ENCODE measurements at regions not wholly inside any gene's neighbourhood (a gene's known extent, or its start where the extent isn't known, plus 50 kb on each side); places are given as distances from the start of the nearest gene placed in this dataset.

GRCh38 chr17:69914520-69914919 lies 160.5 kb upstream of the KCNJ16 start:
- H3K4me3 ChIP-seq = no peak overlapping the region
- H3K36me3 ChIP-seq = no peaks in the 10 kb centered on the region
- no peaks in the 10 kb centered on the region for H3K4me1 ChIP-seq
- H3K27ac ChIP-seq = no peak overlapping the region
- H3K9me3 ChIP-seq = no peaks in the 10 kb centered on the region
- 88% methylated on average over 1 of the region's 1 CpG for WGBS
- no peak for DNase-seq (ENCODE audit: low spot score in 2 of 2)
- TF ChIP-seq POLR2AphosphoS5 (IDR thresholded peaks at IDR 0.05) = no peak
- no peak for TF ChIP-seq CTCF (IDR thresholded peaks at IDR 0.05)
- no peak for TF ChIP-seq EP300 (IDR thresholded peaks at IDR 0.05)
- no peak for TF ChIP-seq POLR2A (IDR thresholded peaks at IDR 0.05)
- no peaks in the 10 kb centered on the region for H3K27me3 ChIP-seq

DNA sequence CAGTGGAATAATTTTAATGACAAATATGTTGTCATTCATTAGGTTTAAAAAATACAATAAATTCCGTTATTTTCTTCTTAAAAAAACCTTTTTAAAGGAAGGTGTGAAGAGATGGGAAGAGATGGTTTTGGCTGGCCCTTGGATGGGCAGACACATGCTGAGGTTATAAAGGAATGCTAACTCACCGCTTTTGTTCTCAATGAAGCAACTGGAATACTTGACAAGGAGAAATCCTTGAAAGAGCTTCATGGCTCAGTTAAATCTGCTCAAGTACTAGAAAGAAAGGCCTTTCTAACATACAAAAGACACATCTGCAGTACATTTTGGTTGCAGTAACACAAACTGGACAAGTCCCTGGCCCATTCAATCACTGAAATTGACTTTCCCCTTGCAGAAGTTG lies 158.3 kb upstream of the KCNJ16 start:
- Histone ChIP-seq H3K36me3 (no peaks in the 10 kb centered on the region), H3K4me3 (no peak overlapping the region), H3K9me3 (no peaks in the 10 kb centered on the region), H3K27ac (no peak overlapping the region), H3K4me1 (no peaks in the 10 kb centered on the region), H3K27me3 (no peaks in the 10 kb centered on the region)
- DNase-seq (ENCODE audit: low spot score in 2 of 2) = no peak
- TF ChIP-seq POLR2AphosphoS5 (IDR thresholded peaks at IDR 0.05) (no peak), CTCF (IDR thresholded peaks at IDR 0.05) (no peak), POLR2A (IDR thresholded peaks at IDR 0.05) (no peak), EP300 (IDR thresholded peaks at IDR 0.05) (no peak)
- WGBS = 94% methylated on average over 2 of the region's 2 CpGs

- H3K36me3 ChIP-seq = no peaks in the 10 kb centered on the region
- no peak for TF ChIP-seq EP300 (IDR thresholded peaks at IDR 0.05)
- no peak for TF ChIP-seq CTCF (IDR thresholded peaks at IDR 0.05)
- TF ChIP-seq POLR2AphosphoS5 (IDR thresholded peaks at IDR 0.05) = no peak
- no peak for TF ChIP-seq POLR2A (IDR thresholded peaks at IDR 0.05)
- DNase-seq (ENCODE audit: low spot score in 2 of 2) = no peak
- no peaks in the 10 kb centered on the region for H3K27me3 ChIP-seq
- H3K27ac ChIP-seq = no peak overlapping the region
- H3K9me3 ChIP-seq = no peaks in the 10 kb centered on the region
- no peaks in the 10 kb centered on the region for H3K4me1 ChIP-seq
- WGBS = 91% methylated on average over 4 of the region's 4 CpGs
- no peak overlapping the region for H3K4me3 ChIP-seq
Observed at GRCh38 chr17:69918164-69918563, 156.9 kb upstream of the KCNJ16 start.

GRCh38 chr17:69919789-69920188 lies 155.2 kb upstream of the KCNJ16 start:
- no peak overlapping the region for H3K27ac ChIP-seq
- H3K4me3 ChIP-seq = no peak overlapping the region
- no peak for DNase-seq (ENCODE audit: low spot score in 2 of 2)
- H3K36me3 ChIP-seq = no peaks in the 10 kb centered on the region
- H3K4me1 ChIP-seq = no peaks in the 10 kb centered on the region
- TF ChIP-seq POLR2AphosphoS5 (IDR thresholded peaks at IDR 0.05) = no peak
- TF ChIP-seq EP300 (IDR thresholded peaks at IDR 0.05) = no peak
- no peak for TF ChIP-seq CTCF (IDR thresholded peaks at IDR 0.05)
- TF ChIP-seq POLR2A (IDR thresholded peaks at IDR 0.05) = no peak
- no peaks in the 10 kb centered on the region for H3K9me3 ChIP-seq
- no peaks in the 10 kb centered on the region for H3K27me3 ChIP-seq
- 89% methylated on average over 2 of the region's 2 CpGs for WGBS

DNA sequence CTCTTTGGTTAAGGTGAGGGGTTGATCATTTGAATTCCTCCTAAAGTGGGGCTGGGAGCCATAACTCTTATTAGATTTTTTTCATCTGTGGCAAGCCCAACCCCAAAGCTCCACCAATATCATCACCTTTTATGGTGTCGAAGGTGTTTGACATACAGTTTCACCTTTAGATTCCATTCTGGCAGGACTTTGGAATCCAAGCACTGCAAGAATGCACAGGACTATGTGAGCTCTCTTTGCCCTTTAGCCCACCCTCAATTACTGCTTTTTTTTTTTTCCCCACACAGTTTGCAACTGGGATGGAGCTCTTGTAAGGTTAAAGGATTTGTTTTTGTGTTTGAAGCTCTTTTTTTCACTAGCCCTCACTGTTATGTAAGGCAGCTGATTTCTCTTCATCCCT lies 154.0 kb upstream of the KCNJ16 start:
- 88% methylated on average over 1 of the region's 1 CpG for WGBS
- no peaks in the 10 kb centered on the region for H3K36me3 ChIP-seq
- H3K9me3 ChIP-seq = no peaks in the 10 kb centered on the region
- H3K4me3 ChIP-seq = no peak overlapping the region
- no peak for TF ChIP-seq POLR2AphosphoS5 (IDR thresholded peaks at IDR 0.05)
- no peak for TF ChIP-seq CTCF (IDR thresholded peaks at IDR 0.05)
- TF ChIP-seq POLR2A (IDR thresholded peaks at IDR 0.05) = no peak
- no peak for TF ChIP-seq EP300 (IDR thresholded peaks at IDR 0.05)
- H3K27me3 ChIP-seq = no peaks in the 10 kb centered on the region
- no peaks in the 10 kb centered on the region for H3K4me1 ChIP-seq
- DNase-seq (ENCODE audit: low spot score in 2 of 2) = no peak
- H3K27ac ChIP-seq = no peak overlapping the region

Measured in suprapubic skin (tissue), 4 donors.